ENCODE measurements at regions not wholly inside any gene's neighbourhood (a gene's known extent, or its start where the extent isn't known, plus 50 kb on each side); places are given as distances from the start of the nearest gene placed in this dataset.
"Not testable (repeated sequence)": the region's sequence is repeated elsewhere in the genome, so short reads cannot be mapped to it uniquely, and the experiment has no call there.

GRCh38 chr6:82419132-82419581 is 55.5 kb downstream of the TPBG start:
- DNase-seq: no peak

GRCh38 chr6:82419859-82420258 is 56.2 kb downstream of the TPBG start:
- no peak for DNase-seq

- DNase-seq: no peak
Observed at GRCh38 chr6:82430611-82431010, 67.0 kb downstream of the TPBG start.

- DNase-seq: no peak
Observed at GRCh38 chr6:82436740-82437139, 73.1 kb downstream of the TPBG start.

GRCh38 chr6:82437701-82438100 is 74.1 kb downstream of the TPBG start:
- DNase-seq: no peak

- peak; percentile 37 for DNase-seq
Observed at GRCh38 chr6:82441047-82441855, 77.6 kb downstream of the TPBG start.

GRCh38 chr6:82442061-82442719 is 78.6 kb downstream of the TPBG start:
- peak; percentile 7 for DNase-seq

- DNase-seq: no peak
Observed at GRCh38 chr6:82458147-82458546, 94.5 kb downstream of the TPBG start.

- no peak for DNase-seq
Observed at GRCh38 chr6:82458705-82459104, 95.1 kb downstream of the TPBG start.

GRCh38 chr6:82461536-82461935 is 97.9 kb downstream of the TPBG start:
- no peak for DNase-seq

GRCh38 chr6:82467338-82467737 is 103.7 kb downstream of the TPBG start:
- no peak for DNase-seq

- DNase-seq: not testable (repeated sequence)
Observed at GRCh38 chr6:82470123-82470522, 106.5 kb downstream of the TPBG start.

GRCh38 chr6:82475106-82475505 is 111.5 kb downstream of the TPBG start:
- DNase-seq: not testable (repeated sequence)

GRCh38 chr6:82484001-82484400 is 120.4 kb downstream of the TPBG start:
- no peak for DNase-seq

- no peak for DNase-seq
Observed at GRCh38 chr6:82484737-82485626, 121.4 kb downstream of the TPBG start.

GRCh38 chr6:82487895-82488294 is 124.3 kb downstream of the TPBG start:
- no peak for DNase-seq

GRCh38 chr6:82488403-82488802 is 124.8 kb downstream of the TPBG start:
- DNase-seq: no peak

- no peak for DNase-seq
Observed at GRCh38 chr6:82492134-82492533, 128.5 kb downstream of the TPBG start.

- no peak for DNase-seq
Observed at GRCh38 chr6:82493467-82493866, 129.8 kb downstream of the TPBG start.

- no peak for DNase-seq
Observed at GRCh38 chr6:82494367-82494766, 130.8 kb downstream of the TPBG start.

- not testable (repeated sequence) for DNase-seq
Observed at GRCh38 chr6:82501901-82502300, 138.3 kb downstream of the TPBG start.

GRCh38 chr6:82506526-82506925 is 142.9 kb downstream of the TPBG start:
- no peak for DNase-seq

- DNase-seq: no peak
Observed at GRCh38 chr6:82507112-82507511, 143.5 kb downstream of the TPBG start.
